DND-41 (cell line): ENCODE measurements at regions not wholly inside any gene's neighbourhood (a gene's known extent, or its start where the extent isn't known, plus 50 kb on each side); places are given as distances from the start of the nearest gene placed in this dataset.

Source experiments
- ATAC-seq: fragments of 200-7000 bp; cut with Tn5 transposase; 3 replicates; pipeline ENCODE4 v1.9.1; 2021; ENCODE audit warnings: low read depth; ENCODE audit not compliant: insufficient read depth
- DNase-seq: peaks from one replicate; pipeline ENCODE4 v3.0.0-alpha.2; 2020
- H2AFZ ChIP-seq: 2 replicates; pipeline ENCODE4 v1.6.0; 2012; ENCODE audit warnings: low read depth, low read length
- H3K27ac ChIP-seq: 2 replicates; pipeline ENCODE4 v1.5.1; 2012; ENCODE audit warnings: low read length, inconsistent platforms
- H3K27me3 ChIP-seq: fragments of 200-600 bp; sonication (generic); 2 replicates; pipeline ENCODE4 v1.6.0; 2012; ENCODE audit warnings: low read length, mild to moderate bottlenecking, inconsistent platforms; ENCODE audit not compliant: insufficient read depth, poor library complexity
- H3K36me3 ChIP-seq: 2 replicates; pipeline ENCODE4 v1.5.1; 2012; ENCODE audit warnings: low read length, inconsistent platforms; ENCODE audit not compliant: insufficient read depth
- H3K4me1 ChIP-seq: 2 replicates; pipeline ENCODE4 v1.5.1; 2012; ENCODE audit warnings: mild to moderate bottlenecking, low read length; ENCODE audit not compliant: insufficient read depth
- H3K4me2 ChIP-seq: 2 replicates; pipeline ENCODE4 v1.6.0; 2012; ENCODE audit warnings: mild to moderate bottlenecking, moderate library complexity, low read length, inconsistent platforms; ENCODE audit not compliant: insufficient read depth
- H3K4me3 ChIP-seq, 2 experiments: fragments of 200-600 bp in 1 of 2; shearing (Covaris generic) in 1 of 2; 2 replicates each; pipeline ENCODE4 v1.5.1; 2012 to 2016; ENCODE audit warnings: inconsistent platforms in 2 of 2, low read length in 2 of 2, mild to moderate bottlenecking in 2 of 2, low read depth in 1 of 2, moderate library complexity in 1 of 2
- H3K79me2 ChIP-seq: 2 replicates; pipeline ENCODE4 v1.6.0; 2012; ENCODE audit warnings: low read length, inconsistent platforms; ENCODE audit not compliant: insufficient read depth
- H3K9ac ChIP-seq: 2 replicates; pipeline ENCODE4 v1.6.0; 2012; ENCODE audit warnings: low read depth, mild to moderate bottlenecking, inconsistent platforms, low read length, moderate library complexity
- H3K9me3 ChIP-seq: 2 replicates; pipeline ENCODE4 v1.5.1; 2012; ENCODE audit warnings: low read length, moderate library complexity, mild to moderate bottlenecking, inconsistent platforms; ENCODE audit not compliant: insufficient read depth, severe bottlenecking
- H4K20me1 ChIP-seq: 2 replicates; pipeline ENCODE4 v1.6.0; 2012; ENCODE audit warnings: low read length; ENCODE audit not compliant: insufficient read depth
- EZH2 ChIP-seq: IDR thresholded peaks from 3 replicates; pipeline ENCODE4 v1.6.1; 2012; ENCODE audit warnings: borderline replicate concordance, low read depth, mild to moderate bottlenecking, moderate library complexity, low read length, inconsistent platforms; ENCODE audit not compliant: severe bottlenecking
- TF ChIP-seq, protein P1 (sequence below): IDR thresholded peaks from 2 replicates; pipeline ENCODE4 v1.5.1; 2012; ENCODE audit warnings: borderline replicate concordance, low read length, moderate library complexity, mild to moderate bottlenecking; ENCODE audit not compliant: poor library complexity, severe bottlenecking; ENCODE audit errors: extremely low read depth

DNA sequence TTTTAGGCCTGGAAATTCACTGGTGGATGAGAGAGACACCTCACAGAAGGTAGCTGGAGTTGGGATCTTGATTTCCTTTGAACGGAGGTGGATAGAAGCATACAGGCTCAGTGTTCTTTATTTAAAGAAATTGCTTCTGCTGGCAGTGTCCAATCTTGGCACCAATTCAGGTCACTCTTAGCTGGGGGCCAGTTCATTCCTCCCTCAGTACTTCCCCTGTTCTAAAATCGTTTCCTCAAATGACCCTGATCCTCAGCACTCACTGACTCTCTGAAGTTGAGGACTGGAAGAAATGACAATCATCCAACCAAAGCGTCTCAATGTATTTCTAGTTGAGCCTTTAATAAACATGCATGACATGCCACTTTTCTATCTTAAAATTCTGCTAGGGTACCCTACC, 472.5 kb upstream of the BTBD3 start:
- no peak overlapping the region for H2AFZ ChIP-seq
- no peaks in the 10 kb centered on the region for H3K4me1 ChIP-seq
- H3K79me2 ChIP-seq: no peaks in the 10 kb centered on the region
- H3K9ac ChIP-seq: no peak overlapping the region
- no peak overlapping the region for H3K4me3 ChIP-seq
- DNase-seq (no peak), ATAC-seq (no peak)
- H4K20me1 ChIP-seq: no peaks in the 10 kb centered on the region
- H3K4me2 ChIP-seq: no peak overlapping the region
- no peaks in the 10 kb centered on the region for H3K36me3 ChIP-seq
- no peaks in the 10 kb centered on the region for H3K9me3 ChIP-seq
- TF ChIP-seq, protein P1, sequence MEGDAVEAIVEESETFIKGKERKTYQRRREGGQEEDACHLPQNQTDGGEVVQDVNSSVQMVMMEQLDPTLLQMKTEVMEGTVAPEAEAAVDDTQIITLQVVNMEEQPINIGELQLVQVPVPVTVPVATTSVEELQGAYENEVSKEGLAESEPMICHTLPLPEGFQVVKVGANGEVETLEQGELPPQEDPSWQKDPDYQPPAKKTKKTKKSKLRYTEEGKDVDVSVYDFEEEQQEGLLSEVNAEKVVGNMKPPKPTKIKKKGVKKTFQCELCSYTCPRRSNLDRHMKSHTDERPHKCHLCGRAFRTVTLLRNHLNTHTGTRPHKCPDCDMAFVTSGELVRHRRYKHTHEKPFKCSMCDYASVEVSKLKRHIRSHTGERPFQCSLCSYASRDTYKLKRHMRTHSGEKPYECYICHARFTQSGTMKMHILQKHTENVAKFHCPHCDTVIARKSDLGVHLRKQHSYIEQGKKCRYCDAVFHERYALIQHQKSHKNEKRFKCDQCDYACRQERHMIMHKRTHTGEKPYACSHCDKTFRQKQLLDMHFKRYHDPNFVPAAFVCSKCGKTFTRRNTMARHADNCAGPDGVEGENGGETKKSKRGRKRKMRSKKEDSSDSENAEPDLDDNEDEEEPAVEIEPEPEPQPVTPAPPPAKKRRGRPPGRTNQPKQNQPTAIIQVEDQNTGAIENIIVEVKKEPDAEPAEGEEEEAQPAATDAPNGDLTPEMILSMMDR: no peak
- TF ChIP-seq EZH2: no peak
- H3K27me3 ChIP-seq: no peaks in the 10 kb centered on the region
- H3K27ac ChIP-seq: no peak overlapping the region

DNA sequence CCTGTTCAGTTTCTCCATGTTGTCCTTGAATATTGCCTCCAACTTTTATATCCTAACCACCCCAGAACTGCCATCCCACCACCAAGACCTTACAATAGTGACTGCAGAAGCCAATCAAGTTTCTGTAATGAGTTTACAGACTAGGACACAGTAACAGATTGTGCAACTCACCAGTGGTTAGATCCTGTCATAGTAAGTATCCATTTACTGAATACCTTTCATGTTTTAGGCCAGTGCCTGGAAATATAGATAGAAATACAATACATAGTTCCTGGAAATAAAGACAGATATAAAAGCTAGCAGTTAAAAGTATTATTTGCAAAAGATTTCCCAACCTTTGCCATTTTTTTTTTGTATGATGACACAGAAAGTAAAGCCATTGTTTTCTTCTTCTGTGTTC, 471.8 kb upstream of the BTBD3 start:
- Histone ChIP-seq H3K4me1 (no peaks in the 10 kb centered on the region), H3K27me3 (no peaks in the 10 kb centered on the region), H2AFZ (no peak overlapping the region), H3K4me2 (no peak overlapping the region), H4K20me1 (no peaks in the 10 kb centered on the region), H3K79me2 (no peaks in the 10 kb centered on the region), H3K36me3 (no peaks in the 10 kb centered on the region), H3K9me3 (no peaks in the 10 kb centered on the region), H3K4me3 (no peak overlapping the region), H3K27ac (no peak overlapping the region), H3K9ac (no peak overlapping the region)
- ATAC-seq (no peak), DNase-seq (no peak)
- TF ChIP-seq EZH2: no peak
- TF ChIP-seq, protein P1: no peak

DNA sequence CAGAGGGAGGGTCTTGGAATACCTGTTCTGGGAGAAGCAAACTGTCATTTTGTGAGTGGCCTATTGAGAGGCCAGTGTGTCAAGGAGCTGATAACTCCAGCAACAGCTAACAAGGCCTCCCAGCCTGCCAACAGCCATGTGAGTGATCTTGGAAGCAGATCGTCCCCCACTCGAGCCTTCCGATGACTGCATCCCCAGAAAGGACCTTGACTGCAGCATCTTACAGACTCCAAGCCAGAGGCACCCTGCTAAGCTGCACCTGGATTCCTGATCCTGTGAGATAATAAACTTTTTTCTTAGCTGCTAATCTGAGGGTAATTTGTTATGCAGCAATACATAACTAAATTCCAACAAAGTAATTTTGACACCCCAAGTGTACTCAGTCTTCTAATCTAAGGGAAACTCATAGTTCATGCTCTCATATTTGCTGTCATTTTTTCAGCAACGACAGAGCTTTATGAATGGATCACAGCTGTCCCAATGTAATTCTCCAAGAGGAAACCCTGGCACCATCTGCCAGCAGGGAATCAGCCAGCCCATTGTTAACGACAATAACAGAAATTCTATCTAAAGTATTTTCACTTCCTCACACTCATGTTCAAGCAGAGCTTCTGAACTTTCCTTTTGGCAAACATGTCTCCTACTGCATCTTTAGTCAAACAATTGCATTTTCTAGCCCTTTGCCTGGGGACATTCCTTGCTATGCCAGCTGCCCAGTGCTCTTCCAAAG, 470.2 kb upstream of the BTBD3 start:
- DNase-seq: no peak

More for the DNA sequence above, 470.2 kb upstream of the BTBD3 start:
- Histone ChIP-seq H3K79me2 (no peaks in the 10 kb centered on the region), H4K20me1 (no peaks in the 10 kb centered on the region), H3K4me3 (no peak overlapping the region), H3K27me3 (no peaks in the 10 kb centered on the region), H3K9me3 (no peaks in the 10 kb centered on the region), H2AFZ (no peak overlapping the region), H3K4me2 (no peak overlapping the region), H3K9ac (no peak overlapping the region), H3K27ac (no peak overlapping the region), H3K36me3 (no peaks in the 10 kb centered on the region), H3K4me1 (no peaks in the 10 kb centered on the region)
- TF ChIP-seq, protein P1: no peak
- TF ChIP-seq EZH2: no peak
- ATAC-seq: no peak
